Stimulated activated CD8-positive, alpha-beta memory T cell treated with anti-CD3 and anti-CD28 coated beads, Interleukin-15, amount 100 ng/mL, for 48 hours (primary cell): ENCODE measurements at regions not wholly inside any gene's neighbourhood (a gene's known extent, or its start where the extent isn't known, plus 50 kb on each side); places are given as distances from the start of the nearest gene placed in this dataset.

Source experiments
- DNase-seq, 2 donors: peaks; one replicate each; pipeline ENCODE4 v3.0.0-alpha.2; 2020; ENCODE audit warnings: low read depth in 2 of 2

- DNase-seq = no peak
Measured at GRCh38 chr13:21960108-21960507, 289.2 kb downstream of the FGF9 start.

- no peak for DNase-seq
Measured at GRCh38 chr13:21964686-21965085, 293.8 kb downstream of the FGF9 start.

GRCh38 chr13:21965095-21965494, 294.2 kb downstream of the FGF9 start:
- no peak for DNase-seq

GRCh38 chr13:21966014-21966413, 295.1 kb downstream of the FGF9 start:
- no peak for DNase-seq

GRCh38 chr13:21967871-21968270, 297.0 kb downstream of the FGF9 start:
- DNase-seq = no peak

- DNase-seq = no peak
Measured at GRCh38 chr13:21970172-21970571, 299.3 kb downstream of the FGF9 start.

- no peak for DNase-seq
Measured at GRCh38 chr13:21970918-21971317, 300.0 kb downstream of the FGF9 start.

GRCh38 chr13:21971662-21972621, 301.1 kb downstream of the FGF9 start:
- no peak for DNase-seq

GRCh38 chr13:21973437-21974125, 302.7 kb downstream of the FGF9 start:
- no peak for DNase-seq

GRCh38 chr13:21974741-21975140, 303.9 kb downstream of the FGF9 start:
- no peak for DNase-seq

- no peak for DNase-seq
Measured at GRCh38 chr13:21976159-21976558, 305.3 kb downstream of the FGF9 start.

- no peak for DNase-seq
Measured at GRCh38 chr13:21979161-21979806, 308.4 kb downstream of the FGF9 start.

GRCh38 chr13:21980049-21980448, 309.2 kb downstream of the FGF9 start:
- DNase-seq = no peak

- no peak for DNase-seq
Measured at GRCh38 chr13:21984156-21984555, 313.3 kb downstream of the FGF9 start.

- DNase-seq = no peak
Measured at GRCh38 chr13:21986602-21987001, 315.7 kb downstream of the FGF9 start.

- DNase-seq = no peak
Measured at GRCh38 chr13:21987793-21988192, 316.9 kb downstream of the FGF9 start.

GRCh38 chr13:21988624-21989023, 317.8 kb downstream of the FGF9 start:
- DNase-seq = no peak

GRCh38 chr13:21996049-21996448, 325.2 kb downstream of the FGF9 start:
- no peak for DNase-seq

GRCh38 chr13:21997726-21998125, 326.9 kb downstream of the FGF9 start:
- no peak for DNase-seq

GRCh38 chr13:21998279-21998990, 327.6 kb downstream of the FGF9 start:
- no peak for DNase-seq

- DNase-seq = no peak
Measured at GRCh38 chr13:21999666-22000065, 328.8 kb downstream of the FGF9 start.

- DNase-seq = no peak
Measured at GRCh38 chr13:22000191-22000590, 329.3 kb downstream of the FGF9 start.
